ENCODE measurements at regions not wholly inside any gene's neighbourhood (a gene's known extent, or its start where the extent isn't known, plus 50 kb on each side); places are given as distances from the start of the nearest gene placed in this dataset.

GRCh38 chr14:66238969-66239368 lies 247.2 kb upstream of the CCDC196 start:
- Mint-ChIP-seq H3K4me1 (ENCODE audit: insufficient read depth, unreplicated experiment) (peaks cover 6% of the 10 kb centered on the region), H3K9me3 (ENCODE audit: unreplicated experiment) (no peaks in the 10 kb centered on the region), H3K27me3 (ENCODE audit: insufficient read depth, unreplicated experiment) (peaks cover 18% of the 10 kb centered on the region), H3K27ac (ENCODE audit: low read depth, unreplicated experiment) (no peak overlapping the region), H3K4me3 (ENCODE audit: unreplicated experiment) (no peak overlapping the region), H3K36me3 (ENCODE audit: insufficient read depth, unreplicated experiment) (no peaks in the 10 kb centered on the region)
- no peak for DNase-seq (ENCODE audit: unreplicated experiment)
- ChIA-PET CTCF (no interaction called here), POLR2A (no interaction called here)
- intact Hi-C loops (cut with micrococcal nuclease), result no loop called here
- no TSS peak for BruUV-seq (replicated peaks)
- no peak for TF ChIP-seq CTCF (IDR thresholded peaks at IDR 0.05; ENCODE audit: unreplicated experiment)

- intact Hi-C loops (cut with micrococcal nuclease), result no loop called here
- CTCF ChIA-PET, result no interaction called here
These were observed 246.6 kb upstream of the CCDC196 start for GRCh38 chr14:66239589-66239988.

GRCh38 chr14:66240105-66240504 lies 246.1 kb upstream of the CCDC196 start:
- Mint-ChIP-seq H3K27me3 (ENCODE audit: insufficient read depth, unreplicated experiment) (peaks cover 18% of the 10 kb centered on the region), H3K36me3 (ENCODE audit: insufficient read depth, unreplicated experiment) (no peaks in the 10 kb centered on the region), H3K9me3 (ENCODE audit: unreplicated experiment) (no peaks in the 10 kb centered on the region), H3K27ac (ENCODE audit: low read depth, unreplicated experiment) (no peak overlapping the region), H3K4me3 (ENCODE audit: unreplicated experiment) (no peak overlapping the region), H3K4me1 (ENCODE audit: insufficient read depth, unreplicated experiment) (peaks cover 6% of the 10 kb centered on the region)
- DNase-seq (ENCODE audit: unreplicated experiment), result peak; percentile 24
- POLR2A ChIA-PET, result interaction anchor here (1.2 kb wide), 1 partner anchor 12 kb away, joined by 4 read pairs; no protein-coding TSS in a partner anchor
- CTCF ChIA-PET, result no interaction called here
- TF ChIP-seq CTCF (IDR thresholded peaks at IDR 0.05; ENCODE audit: unreplicated experiment), result no peak
- intact Hi-C loops (cut with micrococcal nuclease), result no loop called here
- no TSS peak for BruUV-seq (replicated peaks)

More at GRCh38 chr14:66239589-66239988, 246.6 kb upstream of the CCDC196 start:
- no peak for TF ChIP-seq CTCF (IDR thresholded peaks at IDR 0.05; ENCODE audit: unreplicated experiment)
- BruUV-seq (replicated peaks), result no TSS peak
- H3K27me3 Mint-ChIP-seq (ENCODE audit: insufficient read depth, unreplicated experiment), result peaks cover 18% of the 10 kb centered on the region
- H3K4me1 Mint-ChIP-seq (ENCODE audit: insufficient read depth, unreplicated experiment), result peaks cover 6% of the 10 kb centered on the region
- no peaks in the 10 kb centered on the region for H3K36me3 Mint-ChIP-seq (ENCODE audit: insufficient read depth, unreplicated experiment)
- no peak overlapping the region for H3K4me3 Mint-ChIP-seq (ENCODE audit: unreplicated experiment)
- no peaks in the 10 kb centered on the region for H3K9me3 Mint-ChIP-seq (ENCODE audit: unreplicated experiment)
- POLR2A ChIA-PET, result interaction anchor here (1.2 kb wide), 1 partner anchor 12 kb away, joined by 4 read pairs; no protein-coding TSS in a partner anchor
- no peak for DNase-seq (ENCODE audit: unreplicated experiment)
- H3K27ac Mint-ChIP-seq (ENCODE audit: low read depth, unreplicated experiment), result no peak overlapping the region

- POLR2A ChIA-PET, result no interaction called here
- Mint-ChIP-seq H3K4me3 (ENCODE audit: unreplicated experiment) (no peak overlapping the region), H3K27ac (ENCODE audit: low read depth, unreplicated experiment) (no peak overlapping the region), H3K36me3 (ENCODE audit: insufficient read depth, unreplicated experiment) (no peaks in the 10 kb centered on the region), H3K27me3 (ENCODE audit: insufficient read depth, unreplicated experiment) (peaks cover 15% of the 10 kb centered on the region), H3K9me3 (ENCODE audit: unreplicated experiment) (no peaks in the 10 kb centered on the region), H3K4me1 (ENCODE audit: insufficient read depth, unreplicated experiment) (peaks cover 6% of the 10 kb centered on the region)
- DNase-seq (ENCODE audit: unreplicated experiment), result no peak
- no TSS peak for BruUV-seq (replicated peaks)
- intact Hi-C loops (cut with micrococcal nuclease), result no loop called here
- TF ChIP-seq CTCF (IDR thresholded peaks at IDR 0.05; ENCODE audit: unreplicated experiment), result no peak
- CTCF ChIA-PET, result interaction anchor here (0.6 kb wide), 1 partner anchor 1077 kb away, joined by 3 read pairs; no protein-coding TSS in a partner anchor
These were observed 244.2 kb upstream of the CCDC196 start for GRCh38 chr14:66242001-66242400.

Data from MCF 10A (cell line).